AG09319 (cell line): ENCODE measurements at regions not wholly inside any gene's neighbourhood (a gene's known extent, or its start where the extent isn't known, plus 50 kb on each side); places are given as distances from the start of the nearest gene placed in this dataset.

Experiments used
- DNase-seq: peaks from one replicate; pipeline ENCODE4 v3.0.0-alpha.2; 2010; ENCODE audit warnings: low read depth; ENCODE audit errors: extremely low read depth
- TF ChIP-seq, protein P1 (sequence below): IDR thresholded peaks from 2 replicates; pipeline ENCODE4 v1.5.1; 2011; ENCODE audit warnings: low read depth, mild to moderate bottlenecking, inconsistent platforms, low read length, moderate library complexity

DNA sequence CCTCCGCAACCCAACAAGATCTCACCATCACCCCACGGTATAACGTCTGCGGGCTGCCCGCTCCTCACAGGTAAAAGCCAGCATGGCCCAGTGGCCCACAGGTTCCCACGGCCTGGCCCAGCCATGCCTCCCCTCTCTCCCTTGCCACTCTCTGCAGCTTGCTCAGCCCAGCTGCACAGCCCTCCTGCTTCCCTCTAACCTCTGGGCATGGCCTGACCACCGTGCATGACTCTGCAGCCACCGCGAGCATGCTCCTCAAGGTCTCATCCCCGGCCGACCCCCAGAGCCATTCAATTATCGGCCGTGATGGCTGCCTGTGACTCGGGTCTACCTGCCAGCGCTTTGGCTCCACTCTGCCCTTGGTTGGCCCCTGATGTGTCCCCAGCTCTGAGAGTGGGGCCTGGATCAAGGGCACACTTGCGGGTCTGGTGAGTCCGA, 185.5 kb downstream of the CTTN start:
- TF ChIP-seq, protein P1, sequence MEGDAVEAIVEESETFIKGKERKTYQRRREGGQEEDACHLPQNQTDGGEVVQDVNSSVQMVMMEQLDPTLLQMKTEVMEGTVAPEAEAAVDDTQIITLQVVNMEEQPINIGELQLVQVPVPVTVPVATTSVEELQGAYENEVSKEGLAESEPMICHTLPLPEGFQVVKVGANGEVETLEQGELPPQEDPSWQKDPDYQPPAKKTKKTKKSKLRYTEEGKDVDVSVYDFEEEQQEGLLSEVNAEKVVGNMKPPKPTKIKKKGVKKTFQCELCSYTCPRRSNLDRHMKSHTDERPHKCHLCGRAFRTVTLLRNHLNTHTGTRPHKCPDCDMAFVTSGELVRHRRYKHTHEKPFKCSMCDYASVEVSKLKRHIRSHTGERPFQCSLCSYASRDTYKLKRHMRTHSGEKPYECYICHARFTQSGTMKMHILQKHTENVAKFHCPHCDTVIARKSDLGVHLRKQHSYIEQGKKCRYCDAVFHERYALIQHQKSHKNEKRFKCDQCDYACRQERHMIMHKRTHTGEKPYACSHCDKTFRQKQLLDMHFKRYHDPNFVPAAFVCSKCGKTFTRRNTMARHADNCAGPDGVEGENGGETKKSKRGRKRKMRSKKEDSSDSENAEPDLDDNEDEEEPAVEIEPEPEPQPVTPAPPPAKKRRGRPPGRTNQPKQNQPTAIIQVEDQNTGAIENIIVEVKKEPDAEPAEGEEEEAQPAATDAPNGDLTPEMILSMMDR: no peak
- no peak for DNase-seq

DNA sequence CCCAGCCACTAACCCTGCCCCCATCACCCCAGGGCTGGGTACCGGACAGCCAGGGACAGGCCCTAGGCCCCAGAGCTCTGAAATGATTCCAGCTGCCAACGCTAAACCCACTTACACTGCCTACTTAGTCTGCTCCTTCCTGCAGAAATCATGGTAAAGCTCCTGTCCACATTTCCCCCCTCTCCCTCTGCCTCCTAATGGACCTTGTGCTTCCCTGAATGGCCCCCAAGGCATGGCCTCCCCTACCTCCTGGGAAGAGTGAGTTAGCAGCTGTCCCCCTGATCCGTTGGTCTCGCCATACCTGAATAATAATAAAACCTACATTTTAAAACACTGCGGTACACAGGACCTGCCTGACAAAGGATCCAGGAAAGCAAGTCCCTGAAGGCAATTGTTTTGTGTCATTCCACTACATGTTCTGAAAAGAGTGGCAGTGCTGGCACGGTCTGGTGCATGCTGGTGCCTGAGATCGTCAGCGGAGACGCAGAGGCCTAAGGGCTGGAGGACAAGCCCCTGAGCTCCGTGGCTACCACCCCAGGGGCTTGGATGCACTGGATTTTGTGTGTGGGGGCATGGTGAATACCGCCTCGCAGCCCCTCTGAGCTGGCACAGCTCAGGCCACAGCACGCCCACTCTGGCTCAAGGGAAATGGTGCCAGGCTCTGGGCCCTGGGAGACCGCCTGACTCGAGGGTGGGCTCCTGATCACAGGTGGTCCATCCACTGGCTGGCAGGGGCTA, 186.3 kb downstream of the CTTN start:
- no peak for DNase-seq
- TF ChIP-seq, protein P1: no peak

DNA sequence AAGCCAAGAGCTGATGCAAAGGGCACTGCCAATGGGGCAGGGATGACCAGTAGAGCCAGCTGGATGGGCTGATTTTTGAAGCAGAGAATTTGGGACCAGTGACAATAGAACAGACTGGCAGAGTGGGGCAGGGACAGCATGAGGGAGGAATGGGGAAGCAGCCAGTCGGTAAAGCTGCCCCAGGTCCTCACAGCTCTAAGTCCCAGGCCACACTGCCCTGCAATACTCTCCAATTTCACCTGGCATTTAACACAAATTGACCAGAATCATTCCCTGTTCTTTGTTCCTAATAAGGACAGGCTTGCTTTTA, 186.9 kb downstream of the CTTN start:
- DNase-seq: no peak

DNA sequence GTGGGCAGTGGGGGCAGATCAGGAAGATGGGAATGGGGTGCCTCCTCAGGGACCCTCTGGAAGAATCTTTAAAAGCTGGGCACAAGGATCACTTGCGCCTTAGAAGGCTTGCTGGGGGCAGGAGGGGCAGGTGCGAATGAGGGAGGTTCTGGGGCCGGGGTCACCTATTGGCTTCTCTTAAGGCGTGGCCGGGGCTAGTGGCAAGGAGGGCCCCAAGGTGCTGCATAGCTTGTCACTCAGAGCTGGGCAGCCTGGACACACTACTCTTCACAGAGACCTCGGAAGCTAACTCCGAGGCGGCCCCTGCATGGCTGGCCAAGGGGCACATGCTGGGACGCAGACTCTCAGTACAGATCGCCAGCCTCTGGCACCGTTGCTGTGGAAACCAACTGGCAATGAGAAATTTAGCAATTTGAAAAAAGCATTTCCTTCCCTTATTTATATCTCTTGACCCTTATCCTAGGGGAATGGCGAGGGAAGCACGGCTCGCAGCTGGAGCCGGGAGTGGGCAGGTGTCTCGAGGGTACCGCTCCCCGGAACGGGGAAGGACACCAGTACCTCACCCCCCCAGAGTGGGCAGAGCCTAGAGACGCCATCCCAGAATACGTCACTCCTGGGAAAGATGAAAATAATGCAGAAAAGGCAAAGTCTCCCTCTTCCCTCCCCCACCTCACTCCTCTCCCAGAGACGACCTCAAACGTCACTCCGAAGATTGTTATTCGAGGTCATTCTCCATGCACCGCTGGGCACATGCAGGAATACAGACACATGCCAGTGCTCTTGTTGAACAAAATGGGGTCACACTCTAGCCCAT, 188.1 kb downstream of the CTTN start:
- no peak for DNase-seq
- TF ChIP-seq, protein P1: no peak

More for the DNA sequence above, 186.9 kb downstream of the CTTN start:
- TF ChIP-seq, protein P1: no peak

DNA sequence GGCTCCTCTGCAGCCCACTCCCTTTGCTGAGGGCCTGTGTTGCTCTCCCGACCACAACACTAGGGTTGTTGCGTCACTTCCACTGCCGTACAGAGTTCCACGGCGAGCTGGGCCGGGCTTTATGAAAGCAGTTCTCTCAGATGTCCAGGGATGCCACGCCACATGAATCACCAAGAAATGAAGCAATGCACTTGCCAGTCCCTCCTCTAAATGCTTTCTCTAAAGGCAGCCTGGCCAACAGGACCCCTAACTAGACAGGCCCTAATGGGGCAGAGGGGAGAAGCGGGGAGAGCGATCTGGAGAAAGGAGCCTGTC, 188.7 kb downstream of the CTTN start:
- no peak for DNase-seq
- TF ChIP-seq, protein P1: no peak

DNA sequence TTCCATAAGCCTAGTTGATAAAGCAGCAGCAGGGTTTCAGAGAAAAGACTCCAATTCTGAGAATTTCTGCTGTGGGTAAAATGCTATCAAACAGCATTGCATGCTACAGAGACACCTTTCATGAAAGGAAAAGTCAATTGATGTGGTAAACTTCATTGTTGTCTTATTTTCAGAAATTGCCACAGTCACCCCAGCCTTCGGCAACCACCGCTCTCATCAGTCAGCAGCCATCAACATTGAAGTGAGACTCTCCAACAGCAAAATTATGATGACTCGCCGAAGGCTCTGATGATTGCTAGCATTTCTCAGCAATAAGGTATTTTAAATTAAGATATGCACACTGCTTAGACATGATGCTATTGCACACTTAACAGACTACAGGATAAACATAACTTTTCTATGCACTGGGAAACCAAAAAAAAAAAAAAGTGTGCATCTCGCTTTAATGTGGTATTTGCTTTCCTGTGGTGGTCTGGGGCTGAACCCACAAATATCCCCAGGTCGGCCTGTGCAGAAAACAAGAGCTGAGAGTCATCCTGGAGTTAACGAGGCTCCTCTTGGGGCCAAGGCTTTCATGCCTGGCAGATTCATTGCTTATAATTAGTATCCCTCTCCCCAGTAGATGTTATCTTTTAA, 192.1 kb downstream of the CTTN start:
- DNase-seq: no peak
- TF ChIP-seq, protein P1: no peak

GRCh38 chr11:70592641-70593165, 194.4 kb downstream of the CTTN start:
- TF ChIP-seq, protein P1: no peak
- no peak for DNase-seq
